H9 (cell line): ENCODE measurements at regions not wholly inside any gene's neighbourhood (a gene's known extent, or its start where the extent isn't known, plus 50 kb on each side); places are given as distances from the start of the nearest gene placed in this dataset.
A peak's percentile ranks its signal among the peaks of the same experiment; 100 is the strongest.

ENCODE experiments used
- DNase-seq: peaks from one replicate; pipeline ENCODE4 v3.0.0-alpha.2; 2017
- H2AFZ ChIP-seq: one replicate; pipeline ENCODE4 v1.6.1; 2013; ENCODE audit warnings: mild to moderate bottlenecking, low read length, control low read depth, moderate library complexity
- H2AK5ac ChIP-seq: 2 replicates; pipeline ENCODE4 v1.6.1; 2013; ENCODE audit warnings: low read length, control low read depth, mixed read lengths; ENCODE audit not compliant: insufficient read length
- H2BK120ac ChIP-seq: one replicate; pipeline ENCODE4 v1.6.1; 2013; ENCODE audit warnings: low read depth, mild to moderate bottlenecking, low read length, control low read depth, inconsistent platforms; ENCODE audit not compliant: poor library complexity, severe bottlenecking
- H2BK12ac ChIP-seq: 2 replicates; pipeline ENCODE4 v1.6.1; 2013; ENCODE audit warnings: low read length, control low read depth, mixed read lengths, low read depth; ENCODE audit not compliant: insufficient read length
- H2BK15ac ChIP-seq: 2 replicates; pipeline ENCODE4 v1.6.1; 2013; ENCODE audit warnings: low read depth, low read length, control low read depth
- H2BK20ac ChIP-seq: one replicate; pipeline ENCODE4 v1.6.1; 2013; ENCODE audit warnings: low read depth, mild to moderate bottlenecking, low read length, control low read depth, inconsistent platforms; ENCODE audit not compliant: poor library complexity, severe bottlenecking
- H2BK5ac ChIP-seq: 2 replicates; pipeline ENCODE4 v1.6.1; 2013; ENCODE audit warnings: low read length, control low read depth, mixed read lengths; ENCODE audit not compliant: insufficient read length
- H3K14ac ChIP-seq: 2 replicates; pipeline ENCODE4 v1.6.1; 2013; ENCODE audit warnings: low read length, control low read depth; ENCODE audit not compliant: insufficient read depth
- H3K18ac ChIP-seq: 2 replicates; pipeline ENCODE4 v1.6.1; 2013; ENCODE audit warnings: low read depth, mild to moderate bottlenecking, mixed read lengths, low read length, control low read depth; ENCODE audit not compliant: insufficient read length
- H3K23ac ChIP-seq: 2 replicates; pipeline ENCODE4 v1.6.1; 2013; ENCODE audit warnings: low read length, control low read depth, mixed read lengths, low read depth; ENCODE audit not compliant: insufficient read length
- H3K23me2 ChIP-seq: 2 replicates; pipeline ENCODE4 v1.6.1; 2013; ENCODE audit warnings: low read depth, mild to moderate bottlenecking, mixed read lengths, low read length, control low read depth; ENCODE audit not compliant: insufficient read length, poor library complexity, severe bottlenecking
- H3K27ac ChIP-seq: 2 replicates; pipeline ENCODE4 v1.5.1; 2013; ENCODE audit warnings: low read length, control low read depth, mixed read lengths, low read depth; ENCODE audit not compliant: insufficient read length
- H3K27me3 ChIP-seq: 2 replicates; pipeline ENCODE4 v1.6.1; 2013; ENCODE audit warnings: low read length, control low read depth, inconsistent platforms; ENCODE audit not compliant: insufficient read depth
- H3K4ac ChIP-seq: 2 replicates; pipeline ENCODE4 v1.6.1; 2013; ENCODE audit warnings: low read depth, mild to moderate bottlenecking, control low read depth, inconsistent platforms, low read length, moderate library complexity
- H3K4me1 ChIP-seq: 2 replicates; pipeline ENCODE4 v1.6.1; 2013; ENCODE audit warnings: low read length, control low read depth, inconsistent platforms; ENCODE audit not compliant: insufficient read depth
- H3K4me2 ChIP-seq: 2 replicates; pipeline ENCODE4 v1.6.1; 2013; ENCODE audit warnings: low read length, control low read depth, mixed read lengths; ENCODE audit not compliant: insufficient read length, insufficient read depth
- H3K56ac ChIP-seq: 2 replicates; pipeline ENCODE4 v1.6.1; 2013; ENCODE audit warnings: low read depth, mild to moderate bottlenecking, mixed read lengths, low read length, control low read depth; ENCODE audit not compliant: insufficient read length
- H3K79me1 ChIP-seq: 2 replicates; pipeline ENCODE4 v1.6.1; 2013; ENCODE audit warnings: low read depth, mild to moderate bottlenecking, moderate library complexity, low read length, control low read depth, inconsistent platforms; ENCODE audit not compliant: insufficient read depth, poor library complexity, severe bottlenecking
- H3K79me2 ChIP-seq: 2 replicates; pipeline ENCODE4 v1.6.1; 2013; ENCODE audit warnings: low read length, control low read depth, inconsistent platforms; ENCODE audit not compliant: insufficient read depth
- H3K9ac ChIP-seq: 2 replicates; pipeline ENCODE4 v1.6.1; 2013; ENCODE audit warnings: low read length, control low read depth, mixed read lengths; ENCODE audit not compliant: insufficient read length; ENCODE audit errors: extremely low read depth
- H3K9me3 ChIP-seq: one replicate; pipeline ENCODE4 v1.6.1; 2013; ENCODE audit warnings: low read depth, low read length, inconsistent platforms; ENCODE audit not compliant: control insufficient read depth
- H3T11ph ChIP-seq: one replicate; pipeline ENCODE4 v1.6.1; 2013; ENCODE audit warnings: mild to moderate bottlenecking, low read length, control low read depth, inconsistent platforms
- H4K20me1 ChIP-seq: one replicate; pipeline ENCODE4 v1.6.1; 2013; ENCODE audit not compliant: control insufficient read depth, insufficient read length, insufficient read depth
- H4K5ac ChIP-seq: 2 replicates; pipeline ENCODE4 v1.6.1; 2013; ENCODE audit warnings: low read depth, mild to moderate bottlenecking, mixed read lengths, low read length, control low read depth; ENCODE audit not compliant: insufficient read length
- H4K8ac ChIP-seq: replicated peaks from 2 replicates; pipeline ENCODE4 v1.6.1; 2013; ENCODE audit warnings: low read length, control low read depth, mixed read lengths, low read depth; ENCODE audit not compliant: insufficient read length
- H4K91ac ChIP-seq: 2 replicates; pipeline ENCODE4 v1.6.1; 2013; ENCODE audit warnings: low read depth, mild to moderate bottlenecking, moderate library complexity, mixed read lengths, low read length, control low read depth; ENCODE audit not compliant: insufficient read length
- H3K27ac Mint-ChIP-seq, 3 experiments: 2 replicates in 2 of 3; 3 replicates in 1 of 3; pipeline ENCODE4 v1.8.0; 2020 to 2021; ENCODE audit warnings: mixed read lengths in 3 of 3, mild to moderate bottlenecking in 1 of 3, moderate library complexity in 1 of 3
- H3K27me3 Mint-ChIP-seq: 2 replicates; pipeline ENCODE4 v1.8.0; 2021; ENCODE audit warnings: low read depth, mild to moderate bottlenecking, moderate library complexity, mixed read lengths
- H3K36me3 Mint-ChIP-seq, 3 experiments: 2 replicates in 2 of 3; 3 replicates in 1 of 3; pipeline ENCODE4 v1.8.0; 2020 to 2021; ENCODE audit warnings: low read depth in 3 of 3, mixed read lengths in 3 of 3; ENCODE audit not compliant: insufficient read depth in 1 of 3
- H3K4me1 Mint-ChIP-seq, 2 experiments: 2 replicates each; pipeline ENCODE4 v1.8.0; 2020; ENCODE audit warnings: mixed read lengths in 2 of 2
- H3K4me3 Mint-ChIP-seq, 2 experiments: 2 replicates in 1 of 2; 3 replicates in 1 of 2; pipeline ENCODE4 v1.8.0; 2020 to 2021; ENCODE audit warnings: mild to moderate bottlenecking in 2 of 2, mixed read lengths in 2 of 2, moderate library complexity in 1 of 2
- H3K9me3 Mint-ChIP-seq, 2 experiments: 2 replicates in 1 of 2; 3 replicates in 1 of 2; pipeline ENCODE4 v1.8.0; 2020; ENCODE audit warnings: mild to moderate bottlenecking in 2 of 2, mixed read lengths in 2 of 2, moderate library complexity in 1 of 2
- CTCF ChIP-seq: fragments of 200-600 bp; sonication (generic); conservative IDR thresholded peaks from 3 replicates; pipeline ENCODE4 v1.8.0; 2021; ENCODE audit warnings: antibody characterized with exemption, mild to moderate bottlenecking
- WGBS: extraction: QIAGEN DNeasy Blood & Tissue Kit; methylation state at CpG from one replicate; pipeline ENCODE4 v1.1.7; 2013; ENCODE audit warnings: missing lambda C conversion rate, low lambda C conversion rate, mixed read lengths; ENCODE audit not compliant: insufficient read length; ENCODE audit errors: extremely low coverage; 5-methylcytosine and 5-hydroxymethylcytosine counted together

GRCh38 chr15:77821188-77821958, 188.7 kb upstream of the LINGO1 start:
- no peak overlapping the region for H2BK15ac ChIP-seq
- H2AK5ac ChIP-seq, result no peak overlapping the region
- H3K4me1 ChIP-seq, result no peaks in the 10 kb centered on the region; the same call in 1 of the 2 replicates
- no peaks in the 10 kb centered on the region for H3K9me3 ChIP-seq
- Mint-ChIP-seq H3K36me3 (no peaks in the 10 kb centered on the region), H3K27me3 (peaks cover 69% of the 10 kb centered on the region), H3K9me3 (no peaks in the 10 kb centered on the region; a peak in 2 of 5 replicates), H3K4me1 (peaks cover 23 to 34% of the 10 kb centered on the region in 2 experiments), H3K4me3 (peak overlapping the region in 1 of 2 experiments; percentile 72; a peak in 2 of 5 replicates), H3K27ac (no peak overlapping the region)
- WGBS, result no CpG with 5 or more reads among the region's 12 CpGs
- no peaks in the 10 kb centered on the region for H3K79me2 ChIP-seq
- no peak overlapping the region for H2BK12ac ChIP-seq
- no peaks in the 10 kb centered on the region for H4K20me1 ChIP-seq
- no peak overlapping the region for H4K5ac ChIP-seq
- H3K4me2 ChIP-seq, result no peak overlapping the region
- H4K91ac ChIP-seq, result no peak overlapping the region
- no peak overlapping the region for H3K27ac ChIP-seq
- peak; percentile 81 for DNase-seq
- H3T11ph ChIP-seq, result no peak overlapping the region
- no peak overlapping the region for H3K14ac ChIP-seq
- no peak overlapping the region for H2BK20ac ChIP-seq
- no peak overlapping the region for H2BK5ac ChIP-seq
- no peak overlapping the region for H2AFZ ChIP-seq
- H3K4ac ChIP-seq, result no peak overlapping the region
- no peak overlapping the region for H3K18ac ChIP-seq
- no peaks in the 10 kb centered on the region for H3K23me2 ChIP-seq
- peak; percentile 80 for TF ChIP-seq CTCF
- H2BK120ac ChIP-seq, result no peak overlapping the region
- no peak overlapping the region for H3K9ac ChIP-seq
- no peak overlapping the region for H4K8ac ChIP-seq
- H3K56ac ChIP-seq, result no peak overlapping the region
- no peak overlapping the region for H3K23ac ChIP-seq
- H3K79me1 ChIP-seq, result no peaks in the 10 kb centered on the region
- H3K27me3 ChIP-seq, result peaks cover 22% of the 10 kb centered on the region; the same call in 1 of the 2 replicates
